Upper lobe of left lung (tissue), 4 donors: ENCODE measurements at regions not wholly inside any gene's neighbourhood (a gene's known extent, or its start where the extent isn't known, plus 50 kb on each side); places are given as distances from the start of the nearest gene placed in this dataset.

Experiments used
- EP300 ChIP-seq, 4 donors: sonication (generic); formaldehyde crosslinking; IDR thresholded peaks; one replicate each; pipeline ENCODE4 v1.5.1; 2017; ENCODE audit warnings: antibody characterized with exemption in 4 of 4, control low read depth in 2 of 4
- POLR2A ChIP-seq, 4 donors: fragments of 450-650 bp; IDR thresholded peaks; one replicate each; pipeline ENCODE4 v1.5.1; 2016 to 2017; ENCODE audit warnings: antibody characterized with exemption in 4 of 4, mild to moderate bottlenecking in 2 of 4
- POLR2AphosphoS5 ChIP-seq, 2 donors: sonication (generic); formaldehyde crosslinking; IDR thresholded peaks; one replicate each; pipeline ENCODE4 v1.5.1; 2017; ENCODE audit warnings: antibody characterized with exemption in 2 of 2
- TF ChIP-seq, protein P1 (sequence below), 6 experiments: fragments of 450-650 bp in 4 of 6; fragments of 200-600 bp in 2 of 6; sonication (generic) in 2 of 6; IDR thresholded peaks; one replicate each; pipeline ENCODE4 v1.5.1; 2016 to 2019; ENCODE audit warnings: antibody characterized with exemption in 6 of 6

DNA sequence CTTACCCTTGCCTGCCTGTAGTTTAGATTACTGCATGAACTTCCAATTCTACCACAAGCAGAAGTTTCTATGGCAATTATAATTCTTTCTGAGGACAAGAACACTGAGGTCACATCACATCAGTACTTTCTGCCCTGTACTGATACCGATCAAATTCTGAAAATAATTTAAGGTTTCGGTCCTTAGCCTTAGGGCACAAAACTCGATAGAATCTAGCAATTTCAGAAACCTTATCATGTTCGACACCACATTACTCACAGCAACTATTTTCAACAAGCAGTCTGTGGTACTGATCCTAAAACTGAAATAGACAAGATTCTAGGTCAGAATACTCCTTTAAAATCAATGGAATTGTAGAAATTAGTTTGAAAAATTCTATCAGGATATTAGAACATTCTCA lies 187.0 kb upstream of the LRFN5 start:
- TF ChIP-seq, protein P1, sequence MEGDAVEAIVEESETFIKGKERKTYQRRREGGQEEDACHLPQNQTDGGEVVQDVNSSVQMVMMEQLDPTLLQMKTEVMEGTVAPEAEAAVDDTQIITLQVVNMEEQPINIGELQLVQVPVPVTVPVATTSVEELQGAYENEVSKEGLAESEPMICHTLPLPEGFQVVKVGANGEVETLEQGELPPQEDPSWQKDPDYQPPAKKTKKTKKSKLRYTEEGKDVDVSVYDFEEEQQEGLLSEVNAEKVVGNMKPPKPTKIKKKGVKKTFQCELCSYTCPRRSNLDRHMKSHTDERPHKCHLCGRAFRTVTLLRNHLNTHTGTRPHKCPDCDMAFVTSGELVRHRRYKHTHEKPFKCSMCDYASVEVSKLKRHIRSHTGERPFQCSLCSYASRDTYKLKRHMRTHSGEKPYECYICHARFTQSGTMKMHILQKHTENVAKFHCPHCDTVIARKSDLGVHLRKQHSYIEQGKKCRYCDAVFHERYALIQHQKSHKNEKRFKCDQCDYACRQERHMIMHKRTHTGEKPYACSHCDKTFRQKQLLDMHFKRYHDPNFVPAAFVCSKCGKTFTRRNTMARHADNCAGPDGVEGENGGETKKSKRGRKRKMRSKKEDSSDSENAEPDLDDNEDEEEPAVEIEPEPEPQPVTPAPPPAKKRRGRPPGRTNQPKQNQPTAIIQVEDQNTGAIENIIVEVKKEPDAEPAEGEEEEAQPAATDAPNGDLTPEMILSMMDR (IDR thresholded peaks at IDR 0.05): no peak
- TF ChIP-seq POLR2AphosphoS5 (IDR thresholded peaks at IDR 0.05): no peak
- TF ChIP-seq POLR2A (IDR thresholded peaks at IDR 0.05): no peak
- TF ChIP-seq EP300 (IDR thresholded peaks at IDR 0.05): no peak
